GM12874 (cell line): ENCODE measurements at regions not wholly inside any gene's neighbourhood (a gene's known extent, or its start where the extent isn't known, plus 50 kb on each side); places are given as distances from the start of the nearest gene placed in this dataset.

ENCODE experiments used
- CTCF ChIP-seq: IDR thresholded peaks from 2 replicates; pipeline ENCODE4 v1.5.1; 2011; ENCODE audit warnings: low read depth, mild to moderate bottlenecking, control low read depth, low read length, moderate library complexity; ENCODE audit not compliant: insufficient read depth

DNA sequence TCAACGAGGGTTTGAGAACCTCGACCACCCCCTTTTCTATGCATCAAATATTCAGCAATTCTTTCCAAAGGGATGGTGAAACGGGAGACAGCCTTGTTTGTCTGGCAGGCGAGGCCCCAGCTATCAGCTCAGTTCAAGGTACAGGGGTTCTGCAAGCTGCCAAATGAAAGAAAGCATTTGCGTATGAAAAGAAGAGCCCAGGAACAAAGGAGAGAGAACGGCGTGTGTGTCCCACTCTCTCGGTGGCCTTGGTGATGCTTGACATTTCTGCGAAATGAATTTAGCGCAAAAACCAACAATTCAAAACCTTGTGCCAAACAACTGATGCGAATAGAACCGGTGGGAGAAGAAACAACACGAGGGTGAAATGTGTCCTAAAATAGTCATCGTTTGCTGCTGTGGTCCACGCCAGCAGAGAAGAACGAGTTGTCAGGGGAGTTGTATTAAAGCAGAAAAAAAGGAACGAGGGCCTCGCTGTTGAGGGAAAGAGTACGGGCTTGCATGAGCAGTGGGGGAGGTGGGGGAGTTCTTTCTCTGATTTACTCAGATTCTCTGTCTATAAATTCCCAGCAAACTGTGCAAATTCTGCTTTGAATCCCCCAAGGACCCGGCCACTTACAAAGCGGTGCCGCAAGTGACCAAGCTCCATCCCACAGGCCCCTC lies 97.7 kb downstream of the TMEM130 start:
- TF ChIP-seq CTCF: no peak

DNA sequence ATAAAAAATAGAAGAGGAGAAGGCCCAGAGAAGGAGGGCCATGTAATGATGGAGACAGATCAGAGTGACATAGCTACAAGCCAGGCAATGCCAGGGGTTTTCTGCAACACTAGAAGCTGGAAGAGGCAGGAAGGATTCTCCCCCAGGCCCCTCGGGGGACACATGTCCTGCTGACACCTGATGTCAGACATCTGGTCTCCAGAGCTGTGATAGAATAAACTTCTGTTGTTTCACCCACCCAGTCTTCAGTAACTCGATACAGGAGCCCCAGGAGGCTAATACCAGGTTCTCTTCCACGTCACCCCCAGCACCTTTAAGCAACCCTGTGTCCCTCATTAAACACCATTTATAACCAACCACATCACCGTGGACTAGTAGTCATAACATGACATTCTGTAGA lies 94.9 kb downstream of the TMEM130 start:
- TF ChIP-seq CTCF: no peak

DNA sequence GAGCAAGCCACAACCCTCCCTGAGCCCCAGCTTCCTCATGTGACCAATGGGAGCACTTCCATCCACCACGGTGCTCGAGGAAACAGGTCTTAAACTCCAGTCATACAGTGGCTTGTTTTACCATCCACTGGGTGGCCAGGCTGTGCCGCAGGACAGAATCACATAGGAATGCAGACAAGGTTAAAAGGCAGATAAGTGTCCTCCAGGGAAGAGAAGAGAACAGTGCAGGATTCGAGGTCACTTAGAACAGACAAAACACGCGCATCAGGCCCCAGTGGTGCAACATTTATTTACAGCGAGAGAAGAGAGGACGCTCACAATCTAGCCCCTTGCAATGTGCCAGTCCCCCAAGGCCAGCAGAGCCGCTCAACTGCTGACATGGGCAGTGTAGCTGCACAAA lies 92.8 kb downstream of the TMEM130 start:
- no peak for TF ChIP-seq CTCF

DNA sequence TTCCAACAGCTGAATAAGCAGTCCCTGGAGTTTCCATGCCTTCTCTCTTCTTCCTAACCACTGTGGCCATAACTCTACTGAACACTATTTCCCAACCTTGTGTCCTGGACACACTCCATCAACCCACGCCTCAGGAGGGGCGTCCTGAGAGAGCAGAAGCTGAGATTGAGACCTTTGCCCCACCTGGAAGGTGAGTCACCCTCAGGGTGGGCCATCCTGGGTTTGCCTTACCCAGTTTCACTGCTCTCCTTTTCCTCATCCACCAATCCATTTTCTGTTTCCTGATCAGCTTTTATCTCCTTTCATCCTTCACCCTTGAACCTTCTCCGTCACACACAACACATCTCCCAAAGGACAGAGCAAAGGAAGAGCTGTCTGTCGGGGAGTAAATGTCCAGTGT lies 91.4 kb downstream of the TMEM130 start:
- TF ChIP-seq CTCF: no peak

GRCh38 chr7:98779800-98780587 lies 89.8 kb downstream of the TMEM130 start:
- TF ChIP-seq CTCF: no peak

DNA sequence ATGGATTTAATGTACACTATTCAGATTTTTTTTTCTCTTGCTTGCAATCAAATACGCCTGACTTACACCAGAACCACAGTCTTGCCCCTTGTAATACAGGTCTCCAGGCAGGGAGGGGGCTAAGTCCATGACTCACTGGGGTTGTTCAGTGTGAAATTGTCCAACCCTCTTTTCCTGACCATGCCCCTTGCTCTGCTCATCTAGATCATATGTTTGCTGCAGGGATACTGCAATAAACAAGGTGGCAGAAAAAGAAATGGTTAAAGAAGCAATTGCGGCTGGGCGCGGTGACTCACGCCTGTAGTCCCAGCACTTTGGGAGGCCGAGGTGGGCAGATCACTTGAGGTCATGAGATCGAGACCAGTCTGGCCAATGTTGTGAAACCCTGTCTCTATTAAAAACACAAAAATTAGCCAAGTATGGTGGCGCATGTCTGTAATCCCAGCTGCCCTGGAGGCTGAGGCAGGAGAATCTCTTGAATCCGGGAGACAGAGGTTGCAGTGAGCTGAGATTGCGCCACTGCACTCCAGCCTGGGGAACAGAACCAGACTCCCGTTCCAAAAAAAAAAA lies 85.5 kb downstream of the TMEM130 start:
- no peak for TF ChIP-seq CTCF

- TF ChIP-seq CTCF: no peak
These were observed 83.8 kb downstream of the TMEM130 start for GRCh38 chr7:98785929-98786571.
